Right lobe of liver (tissue), 6 donors: ENCODE measurements at regions not wholly inside any gene's neighbourhood (a gene's known extent, or its start where the extent isn't known, plus 50 kb on each side); places are given as distances from the start of the nearest gene placed in this dataset.
"Not testable (repeated sequence)": the region's sequence is repeated elsewhere in the genome, so short reads cannot be mapped to it uniquely, and the experiment has no call there.

ENCODE experiments used
- ATAC-seq, 4 donors: fragments of 200-7000 bp; cut with Tn5 transposase; one replicate each; pipeline ENCODE4 v1.9.1; 2020; ENCODE audit warnings: mild to moderate bottlenecking in 4 of 4, moderate library complexity in 4 of 4
- DNase-seq, 3 donors: peaks; one replicate each; pipeline ENCODE4 v3.0.0-alpha.2; 2020
- H3K27ac ChIP-seq, 3 donors: fragments of 200-600 bp; one replicate each; pipeline ENCODE4 v1.8.0; 2022
- H3K27me3 ChIP-seq, 2 donors: fragments of 200-600 bp; one replicate each; pipeline ENCODE4 v1.8.0; 2022
- H3K36me3 ChIP-seq, 4 donors: fragments of 200-600 bp; sonication (generic) in 1 of 4; one replicate each; pipeline versions ENCODE4 v1.5.1 to v1.8.0; 2017 to 2022; ENCODE audit warnings: control low read depth in 1 of 4
- H3K4me1 ChIP-seq, 4 donors: fragments of 200-600 bp; sonication (generic) in 1 of 4; one replicate each; pipeline versions ENCODE4 v1.5.1 to v1.8.0; 2017 to 2022; ENCODE audit warnings: control low read depth in 1 of 4
- H3K4me3 ChIP-seq, 3 donors: fragments of 200-600 bp; one replicate each; pipeline ENCODE4 v1.8.0; 2022
- H3K9me3 ChIP-seq, 4 donors: fragments of 200-600 bp; sonication (generic) in 1 of 4; one replicate each; pipeline versions ENCODE4 v1.5.1 to v1.8.0; 2017 to 2022; ENCODE audit warnings: control low read depth in 1 of 4
- CTCF ChIP-seq, 4 donors: fragments of 200-600 bp in 3 of 4; fragments of 450-650 bp in 1 of 4; IDR thresholded peaks; one replicate each; pipeline versions ENCODE4 v1.5.1 to v1.8.0; 2016 to 2022; ENCODE audit warnings: antibody characterized with exemption in 4 of 4, mild to moderate bottlenecking in 2 of 4
- POLR2A ChIP-seq: fragments of 450-650 bp; IDR thresholded peaks from one replicate; pipeline ENCODE4 v1.6.1; 2017; ENCODE audit warnings: antibody characterized with exemption, mild to moderate bottlenecking
- WGBS: methylation state at CpG from one replicate; pipeline ENCODE4 v1.1.6; 2018; ENCODE audit warnings: low coverage, low lambda C conversion rate; ENCODE audit not compliant: insufficient coverage; ENCODE audit errors: missing lambda C conversion rate; 5-methylcytosine and 5-hydroxymethylcytosine counted together
- intact Hi-C, 2 donors: fragments of 100-400 bp; cut with DNase I; formaldehyde crosslinking; loops; one replicate each; pipeline versions ENCODE4 v1.11.2 to v1.14.1; 2022
- donor health status: DM: no; HTN: yes; CAD: no.
- donor health status: DM: no; HTN: no; CAD: no.
- donor health status: DM: no; HTN: no; CAD: no.
- donor health status: DM: no; HTN: yes; CAD: no.
- donor health status: DM: no; HTN: yes; CAD: no.

- H3K4me3 ChIP-seq, DNase-seq, H3K36me3 ChIP-seq, intact Hi-C loops, H3K27me3 ChIP-seq, ATAC-seq, H3K4me1 ChIP-seq, H3K9me3 ChIP-seq, H3K27ac ChIP-seq: not testable (repeated sequence)
- 49% methylated on average over 12 of the region's 15 CpGs for WGBS
Observed at GRCh38 chr14:106761886-106762816, 1235.8 kb downstream of the TMEM121 start.

- peak; percentile 46 to 48 (median 47) for TF ChIP-seq CTCF (IDR thresholded peaks at IDR 0.05)
- WGBS = 13% methylated on average over 10 of the region's 11 CpGs
- DNase-seq, intact Hi-C loops, H3K4me1 ChIP-seq, H3K27me3 ChIP-seq, H3K4me3 ChIP-seq, H3K36me3 ChIP-seq, H3K9me3 ChIP-seq, H3K27ac ChIP-seq: not testable (repeated sequence)
- ATAC-seq = peak; percentile 84 to 94 (median 92)
Observed at GRCh38 chr14:106764968-106765369, 1238.6 kb downstream of the TMEM121 start.

GRCh38 chr14:106766145-106766544, 1239.8 kb downstream of the TMEM121 start:
- H3K4me1 ChIP-seq = peaks cover 0 to 6% (median 0%) of the 10 kb centered on the region in 4 donors
- intact Hi-C loops = no loop called here
- DNase-seq (no peak), ATAC-seq (no peak)
- H3K9me3 ChIP-seq = no peaks in the 10 kb centered on the region
- no peak overlapping the region for H3K27ac ChIP-seq
- H3K27me3 ChIP-seq = no peaks in the 10 kb centered on the region
- WGBS = 11% methylated on average over 2 of the region's 3 CpGs
- TF ChIP-seq POLR2A (no peak), CTCF (IDR thresholded peaks at IDR 0.05) (no peak)
- no peak overlapping the region for H3K4me3 ChIP-seq
- no peaks in the 10 kb centered on the region for H3K36me3 ChIP-seq

- DNase-seq = peak in 2 of 3 donors; percentile 31 to 60
- H3K36me3 ChIP-seq, H3K9me3 ChIP-seq, H3K27ac ChIP-seq, H3K27me3 ChIP-seq, H3K4me3 ChIP-seq, intact Hi-C loops, H3K4me1 ChIP-seq: not testable (repeated sequence)
- ATAC-seq = peak; percentile 70 to 90 (median 83)
- 5% methylated on average over 5 of the region's 5 CpGs for WGBS
Observed at GRCh38 chr14:106766551-106767277, 1240.3 kb downstream of the TMEM121 start.

GRCh38 chr14:106768230-106768629, 1241.8 kb downstream of the TMEM121 start:
- H3K4me3 ChIP-seq, H3K36me3 ChIP-seq, ATAC-seq, H3K4me1 ChIP-seq, H3K27ac ChIP-seq, H3K9me3 ChIP-seq, DNase-seq, intact Hi-C loops, H3K27me3 ChIP-seq: not testable (repeated sequence)
- WGBS = 54% methylated on average over 8 of the region's 8 CpGs

GRCh38 chr14:106768972-106769700, 1242.8 kb downstream of the TMEM121 start:
- H3K4me3 ChIP-seq, DNase-seq, H3K27me3 ChIP-seq, intact Hi-C loops, ATAC-seq, H3K27ac ChIP-seq, H3K36me3 ChIP-seq, H3K4me1 ChIP-seq, H3K9me3 ChIP-seq: not testable (repeated sequence)
- WGBS = 51% methylated on average over 8 of the region's 8 CpGs

GRCh38 chr14:106770158-106770672, 1243.8 kb downstream of the TMEM121 start:
- H3K4me3 ChIP-seq, H3K27ac ChIP-seq, intact Hi-C loops, DNase-seq, H3K36me3 ChIP-seq, ATAC-seq, H3K9me3 ChIP-seq, H3K27me3 ChIP-seq, H3K4me1 ChIP-seq: not testable (repeated sequence)
- WGBS = 27% methylated on average over 1 of the region's 5 CpGs
